ENCODE measurements at regions not wholly inside any gene's neighbourhood (a gene's known extent, or its start where the extent isn't known, plus 50 kb on each side); places are given as distances from the start of the nearest gene placed in this dataset.
"Not testable (repeated sequence)": the region's sequence is repeated elsewhere in the genome, so short reads cannot be mapped to it uniquely, and the experiment has no call there.

DNA sequence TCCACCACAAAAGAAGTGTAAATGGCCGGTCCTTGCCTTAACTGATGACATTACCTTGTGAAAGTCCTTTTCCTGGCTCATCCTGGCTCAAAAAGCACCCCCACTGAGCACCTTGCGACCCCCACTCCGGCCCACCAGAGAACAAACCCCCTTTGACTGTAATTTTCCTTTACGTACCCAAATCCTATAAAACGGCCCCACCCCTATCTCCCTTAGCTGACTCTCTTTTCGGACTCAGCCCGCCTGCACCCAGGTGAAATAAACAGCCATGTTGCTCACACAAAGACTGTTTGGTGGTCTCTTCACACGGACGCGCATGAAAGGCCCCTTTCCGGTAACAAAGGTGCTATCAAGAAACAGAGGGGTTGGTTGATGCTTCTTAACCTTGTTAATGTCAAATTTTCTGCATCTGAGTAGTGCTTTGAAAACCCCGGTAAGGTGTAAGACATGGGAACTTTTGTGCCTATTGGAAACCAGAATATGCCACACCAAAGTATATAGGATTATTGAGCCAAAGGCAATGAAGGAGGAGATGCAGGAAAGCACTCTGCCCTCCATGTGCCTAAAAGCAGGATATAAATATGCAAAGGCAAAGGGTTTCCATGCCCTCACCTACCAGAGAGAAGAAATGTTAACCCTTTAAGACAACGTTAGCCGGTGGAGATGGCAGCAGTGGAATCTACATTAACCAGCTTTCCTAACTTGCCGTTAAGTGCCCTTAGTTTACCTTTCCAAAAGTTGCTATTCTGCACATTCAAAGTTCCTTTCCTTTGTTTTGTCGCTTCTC, 105.4 kb upstream of the LDB2 start:
- not testable (repeated sequence) for H3K36me3 ChIP-seq (ENCODE audit: control insufficient read depth in 3 of 3, insufficient read depth in 3 of 3, low read length in 3 of 3); H3K27me3 ChIP-seq (ENCODE audit: control insufficient read depth in 3 of 3, insufficient read depth in 3 of 3, low read length in 3 of 3); H3K27ac ChIP-seq (ENCODE audit: low read depth, low read length); H3K9me3 ChIP-seq (ENCODE audit: control insufficient read depth in 3 of 3, low read length in 3 of 3); H3K9ac ChIP-seq (ENCODE audit: low read depth in 1 of 3, low read length in 3 of 3); H3K4me1 ChIP-seq (ENCODE audit: control insufficient read depth in 3 of 3, insufficient read depth in 3 of 3, low read length in 3 of 3); H3K4me3 ChIP-seq (ENCODE audit: low read length in 3 of 3)

DNA sequence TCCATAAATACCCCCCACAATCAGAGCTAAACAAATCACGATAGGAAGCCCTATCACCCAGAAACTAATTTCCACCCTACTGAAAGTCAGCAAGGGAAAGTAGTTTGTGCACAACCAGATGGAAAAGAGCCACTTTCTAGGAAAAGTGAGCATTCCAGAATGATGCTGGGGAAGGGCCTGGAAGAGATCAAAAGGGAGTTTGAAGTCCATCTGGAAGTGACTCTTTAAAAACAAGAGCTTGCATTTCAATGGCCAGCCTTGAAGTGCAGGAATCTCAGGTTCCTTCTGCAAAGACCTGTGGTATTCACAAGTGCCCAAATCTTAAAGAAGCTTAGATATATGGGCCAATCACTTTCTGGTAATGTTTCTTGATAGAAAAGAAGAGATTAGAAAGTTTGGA, 97.0 kb upstream of the LDB2 start:
- no peaks in the 10 kb centered on the region for H3K4me1 ChIP-seq (ENCODE audit: control insufficient read depth in 3 of 3, insufficient read depth in 3 of 3, low read length in 3 of 3)

DNA sequence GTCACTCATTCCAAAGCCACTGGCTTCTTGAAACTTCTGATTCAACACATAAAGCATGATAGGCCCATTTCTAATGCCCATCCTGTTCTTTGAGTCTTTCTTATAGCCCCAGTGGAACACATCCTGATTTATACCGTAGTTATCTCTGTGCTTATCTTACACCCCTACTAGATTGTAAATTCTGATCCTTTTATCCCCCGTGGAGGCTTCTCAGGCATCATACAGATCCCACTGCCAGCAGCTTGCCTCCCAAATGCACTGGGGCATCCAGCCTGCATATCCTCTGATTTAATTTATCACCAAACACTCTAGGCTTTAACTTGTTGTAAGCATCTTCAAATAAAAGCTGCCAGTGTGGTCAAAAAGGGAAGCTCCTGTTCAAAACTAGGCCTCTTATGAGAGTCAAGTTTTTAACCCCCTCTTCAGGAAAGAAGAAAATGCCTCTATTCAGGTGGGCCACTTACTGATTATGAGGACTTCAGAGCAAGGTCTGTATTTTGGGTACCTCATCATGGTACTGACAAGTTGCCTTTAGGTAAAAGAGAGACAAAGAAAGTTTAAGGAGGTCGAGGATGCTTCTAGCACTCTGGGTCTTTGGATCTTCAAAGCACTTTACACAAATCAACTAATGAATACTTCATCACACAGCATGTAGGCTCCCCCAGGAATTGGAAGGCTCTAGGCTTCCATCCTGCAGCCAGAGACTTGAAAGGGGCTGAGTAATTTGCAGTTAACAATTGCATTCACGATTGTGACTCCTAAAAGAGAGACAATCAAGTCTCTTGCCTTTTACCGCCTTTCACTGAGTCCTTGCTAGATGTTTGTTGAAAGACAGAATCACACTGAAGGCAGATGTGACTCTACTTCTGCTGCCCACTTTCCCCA, 95.8 kb upstream of the LDB2 start:
- H3K4me1 ChIP-seq (ENCODE audit: control insufficient read depth in 3 of 3, insufficient read depth in 3 of 3, low read length in 3 of 3): no peaks in the 10 kb centered on the region
- H3K27me3 ChIP-seq (ENCODE audit: control insufficient read depth in 3 of 3, insufficient read depth in 3 of 3, low read length in 3 of 3): no peaks in the 10 kb centered on the region
- H3K36me3 ChIP-seq (ENCODE audit: control insufficient read depth in 3 of 3, insufficient read depth in 3 of 3, low read length in 3 of 3): no peaks in the 10 kb centered on the region
- H3K4me3 ChIP-seq (ENCODE audit: low read length in 3 of 3): no peak overlapping the region
- no peaks in the 10 kb centered on the region for H3K9me3 ChIP-seq (ENCODE audit: control insufficient read depth in 3 of 3, low read length in 3 of 3)
- H3K9ac ChIP-seq (ENCODE audit: low read depth in 1 of 3, low read length in 3 of 3): no peak overlapping the region
- no peak overlapping the region for H3K27ac ChIP-seq (ENCODE audit: low read depth, low read length)

More for the DNA sequence above, 97.0 kb upstream of the LDB2 start:
- H3K9ac ChIP-seq (ENCODE audit: low read depth in 1 of 3, low read length in 3 of 3): no peak overlapping the region
- H3K27me3 ChIP-seq (ENCODE audit: control insufficient read depth in 3 of 3, insufficient read depth in 3 of 3, low read length in 3 of 3): no peaks in the 10 kb centered on the region
- H3K36me3 ChIP-seq (ENCODE audit: control insufficient read depth in 3 of 3, insufficient read depth in 3 of 3, low read length in 3 of 3): no peaks in the 10 kb centered on the region
- H3K27ac ChIP-seq (ENCODE audit: low read depth, low read length): no peak overlapping the region
- H3K4me3 ChIP-seq (ENCODE audit: low read length in 3 of 3): no peak overlapping the region
- H3K9me3 ChIP-seq (ENCODE audit: control insufficient read depth in 3 of 3, low read length in 3 of 3): no peaks in the 10 kb centered on the region

DNA sequence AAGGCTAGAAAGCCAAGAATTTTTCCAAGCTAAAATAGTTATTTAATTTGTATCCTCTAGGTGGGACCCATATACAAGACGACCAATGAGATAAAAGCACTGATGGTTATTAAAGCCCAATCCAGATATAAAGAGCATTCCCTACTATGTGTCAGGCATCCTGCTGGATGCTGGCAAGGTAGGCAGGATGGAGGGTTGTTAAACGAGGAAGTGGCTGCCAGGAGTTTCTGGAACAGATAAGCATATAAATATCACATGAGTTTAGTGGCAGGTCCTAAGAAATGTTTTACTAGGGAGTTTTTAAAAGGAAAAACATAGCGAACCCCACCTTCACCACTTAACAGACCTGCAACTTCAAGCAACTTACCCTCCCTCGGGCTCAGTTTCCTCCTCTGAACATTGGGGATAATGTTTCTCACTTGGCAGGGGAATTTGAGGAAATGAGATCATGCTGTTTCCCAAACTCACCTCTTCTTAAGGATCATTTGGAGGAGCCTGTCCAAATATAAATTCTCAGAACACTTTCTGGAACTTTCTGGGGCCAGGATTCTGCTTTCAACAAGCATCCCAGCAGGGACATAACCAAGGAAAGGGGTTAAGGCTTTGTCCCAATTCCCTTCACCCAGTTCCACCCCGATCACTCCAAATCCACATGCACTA, 94.3 kb upstream of the LDB2 start:
- H3K27ac ChIP-seq (ENCODE audit: low read depth, low read length): no peak overlapping the region
- no peaks in the 10 kb centered on the region for H3K4me1 ChIP-seq (ENCODE audit: control insufficient read depth in 3 of 3, insufficient read depth in 3 of 3, low read length in 3 of 3)
- no peak overlapping the region for H3K9ac ChIP-seq (ENCODE audit: low read depth in 1 of 3, low read length in 3 of 3)
- no peaks in the 10 kb centered on the region for H3K36me3 ChIP-seq (ENCODE audit: control insufficient read depth in 3 of 3, insufficient read depth in 3 of 3, low read length in 3 of 3)
- no peaks in the 10 kb centered on the region for H3K27me3 ChIP-seq (ENCODE audit: control insufficient read depth in 3 of 3, insufficient read depth in 3 of 3, low read length in 3 of 3)
- no peaks in the 10 kb centered on the region for H3K9me3 ChIP-seq (ENCODE audit: control insufficient read depth in 3 of 3, low read length in 3 of 3)
- no peak overlapping the region for H3K4me3 ChIP-seq (ENCODE audit: low read length in 3 of 3)

DNA sequence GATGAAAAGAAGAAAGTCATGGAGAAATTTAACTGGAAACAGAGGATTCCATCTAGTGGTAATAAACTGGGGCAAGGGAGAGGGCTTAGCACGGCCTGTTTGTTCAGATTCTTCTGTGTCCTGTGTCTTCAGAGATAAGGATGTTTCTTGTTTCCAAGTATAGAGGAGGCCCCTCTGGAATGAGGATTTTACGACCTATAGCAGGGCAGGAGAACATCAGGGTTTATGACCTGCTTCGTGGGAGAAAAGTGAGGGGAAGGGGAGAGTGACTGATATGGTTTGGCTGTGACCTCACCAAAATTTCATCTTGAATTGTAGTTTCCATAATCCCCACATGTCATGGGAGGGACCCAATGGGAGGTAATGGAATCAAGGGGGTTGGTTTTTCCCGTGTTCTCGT, 93.0 kb upstream of the LDB2 start:
- Histone ChIP-seq H3K27me3 (ENCODE audit: control insufficient read depth in 3 of 3, insufficient read depth in 3 of 3, low read length in 3 of 3) (no peaks in the 10 kb centered on the region), H3K9me3 (ENCODE audit: control insufficient read depth in 3 of 3, low read length in 3 of 3) (no peaks in the 10 kb centered on the region), H3K9ac (ENCODE audit: low read depth in 1 of 3, low read length in 3 of 3) (no peak overlapping the region), H3K36me3 (ENCODE audit: control insufficient read depth in 3 of 3, insufficient read depth in 3 of 3, low read length in 3 of 3) (no peaks in the 10 kb centered on the region), H3K4me1 (ENCODE audit: control insufficient read depth in 3 of 3, insufficient read depth in 3 of 3, low read length in 3 of 3) (no peaks in the 10 kb centered on the region), H3K27ac (ENCODE audit: low read depth, low read length) (no peak overlapping the region), H3K4me3 (ENCODE audit: low read length in 3 of 3) (no peak overlapping the region)

DNA sequence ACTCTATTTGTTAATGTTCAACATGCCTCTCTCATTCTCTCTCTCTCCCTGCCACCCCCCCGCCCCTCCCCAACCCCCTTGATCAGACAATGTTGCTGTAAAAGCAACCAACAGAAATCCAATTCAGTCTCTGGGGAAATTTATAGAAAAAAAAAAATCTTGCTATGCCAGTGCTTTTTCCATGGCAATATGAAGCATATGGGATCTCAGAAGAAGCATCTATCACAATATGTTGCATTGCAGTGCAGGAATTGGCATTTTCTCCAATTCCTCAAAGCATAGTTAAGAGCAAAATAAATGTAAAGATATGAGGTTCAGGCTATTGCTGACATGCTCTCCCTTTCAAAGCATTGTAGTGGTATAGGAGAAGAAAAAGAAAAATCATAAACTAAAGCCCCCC, 90.9 kb upstream of the LDB2 start:
- Histone ChIP-seq H3K4me1 (ENCODE audit: control insufficient read depth in 3 of 3, insufficient read depth in 3 of 3, low read length in 3 of 3) (no peaks in the 10 kb centered on the region), H3K27ac (ENCODE audit: low read depth, low read length) (no peak overlapping the region), H3K9me3 (ENCODE audit: control insufficient read depth in 3 of 3, low read length in 3 of 3) (no peaks in the 10 kb centered on the region), H3K4me3 (ENCODE audit: low read length in 3 of 3) (no peak overlapping the region), H3K36me3 (ENCODE audit: control insufficient read depth in 3 of 3, insufficient read depth in 3 of 3, low read length in 3 of 3) (no peaks in the 10 kb centered on the region), H3K27me3 (ENCODE audit: control insufficient read depth in 3 of 3, insufficient read depth in 3 of 3, low read length in 3 of 3) (no peaks in the 10 kb centered on the region), H3K9ac (ENCODE audit: low read depth in 1 of 3, low read length in 3 of 3) (no peak overlapping the region)

DNA sequence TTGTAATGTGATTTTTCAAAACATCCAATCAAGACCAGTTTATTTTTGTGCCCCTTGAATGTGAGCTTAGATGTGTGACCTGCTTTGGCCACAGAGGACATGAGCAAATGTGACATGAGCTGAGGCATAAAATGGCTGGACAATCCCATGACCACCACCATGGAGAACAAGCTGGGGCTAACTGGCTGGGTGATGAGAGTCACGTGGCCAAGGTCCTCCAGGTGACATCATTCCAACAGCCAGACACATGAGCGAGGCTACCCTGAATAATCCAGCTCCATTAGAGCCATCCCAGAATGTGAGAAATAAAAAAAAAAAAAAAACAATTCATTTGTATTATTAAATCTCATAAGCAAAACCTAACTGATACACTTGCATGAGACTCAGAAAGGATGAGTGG, 90.4 kb upstream of the LDB2 start:
- Histone ChIP-seq H3K36me3 (ENCODE audit: control insufficient read depth in 3 of 3, insufficient read depth in 3 of 3, low read length in 3 of 3) (no peaks in the 10 kb centered on the region), H3K4me3 (ENCODE audit: low read length in 3 of 3) (no peak overlapping the region), H3K27me3 (ENCODE audit: control insufficient read depth in 3 of 3, insufficient read depth in 3 of 3, low read length in 3 of 3) (no peaks in the 10 kb centered on the region), H3K4me1 (ENCODE audit: control insufficient read depth in 3 of 3, insufficient read depth in 3 of 3, low read length in 3 of 3) (no peaks in the 10 kb centered on the region), H3K9ac (ENCODE audit: low read depth in 1 of 3, low read length in 3 of 3) (no peak overlapping the region), H3K9me3 (ENCODE audit: control insufficient read depth in 3 of 3, low read length in 3 of 3) (no peaks in the 10 kb centered on the region), H3K27ac (ENCODE audit: low read depth, low read length) (no peak overlapping the region)

DNA sequence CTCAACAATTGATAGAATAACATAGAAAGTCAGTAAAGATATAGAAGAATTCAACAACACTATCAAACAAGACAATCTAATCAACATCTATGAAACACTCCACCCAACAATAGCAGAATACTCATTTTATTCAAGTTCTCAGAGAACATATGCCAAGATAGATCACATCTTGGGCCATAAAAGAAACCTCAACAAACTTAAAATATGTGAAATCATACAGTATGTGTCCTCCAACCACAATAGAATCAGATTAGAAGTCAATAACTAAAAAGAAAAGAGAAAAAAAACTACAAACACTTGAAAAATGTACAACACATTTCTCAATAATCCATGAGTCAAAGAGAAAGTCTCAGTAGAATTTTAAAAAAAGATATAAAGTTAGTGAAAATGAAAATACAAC, 78.6 kb upstream of the LDB2 start:
- Histone ChIP-seq H3K27ac (ENCODE audit: low read depth, low read length) (no peak overlapping the region), H3K4me1 (ENCODE audit: control insufficient read depth in 3 of 3, insufficient read depth in 3 of 3, low read length in 3 of 3) (no peaks in the 10 kb centered on the region), H3K27me3 (ENCODE audit: control insufficient read depth in 3 of 3, insufficient read depth in 3 of 3, low read length in 3 of 3) (no peaks in the 10 kb centered on the region), H3K9me3 (ENCODE audit: control insufficient read depth in 3 of 3, low read length in 3 of 3) (no peaks in the 10 kb centered on the region), H3K36me3 (ENCODE audit: control insufficient read depth in 3 of 3, insufficient read depth in 3 of 3, low read length in 3 of 3) (no peaks in the 10 kb centered on the region), H3K4me3 (ENCODE audit: low read length in 3 of 3) (no peak overlapping the region), H3K9ac (ENCODE audit: low read depth in 1 of 3, low read length in 3 of 3) (no peak overlapping the region)

DNA sequence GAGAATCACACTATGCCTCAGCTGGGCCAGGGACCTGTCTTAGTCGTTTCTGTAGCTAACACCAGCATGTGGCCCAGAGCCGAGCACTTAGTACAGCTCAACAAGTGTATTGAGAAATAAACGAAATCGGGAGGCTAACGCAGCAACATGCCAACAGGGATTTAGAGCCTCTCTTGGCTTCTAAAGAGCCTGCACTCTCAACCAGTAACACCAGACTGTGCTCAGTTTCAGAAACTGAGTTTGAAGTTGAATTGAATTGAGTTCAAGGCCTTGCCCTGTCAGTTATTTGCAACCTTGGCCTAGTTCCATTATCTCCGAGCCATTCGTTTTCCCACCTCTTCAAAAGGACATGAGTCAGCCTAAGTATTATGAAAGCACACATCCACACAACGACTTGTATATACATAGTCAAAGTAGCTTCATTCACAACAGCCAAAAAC, 71.3 kb upstream of the LDB2 start:
- Histone ChIP-seq H3K4me3 (ENCODE audit: low read length in 3 of 3) (no peak overlapping the region), H3K36me3 (ENCODE audit: control insufficient read depth in 3 of 3, insufficient read depth in 3 of 3, low read length in 3 of 3) (no peaks in the 10 kb centered on the region), H3K9ac (ENCODE audit: low read depth in 1 of 3, low read length in 3 of 3) (no peak overlapping the region), H3K27me3 (ENCODE audit: control insufficient read depth in 3 of 3, insufficient read depth in 3 of 3, low read length in 3 of 3) (no peaks in the 10 kb centered on the region), H3K4me1 (ENCODE audit: control insufficient read depth in 3 of 3, insufficient read depth in 3 of 3, low read length in 3 of 3) (peaks cover 0 to 2% (median 0%) of the 10 kb centered on the region in 3 donors), H3K9me3 (ENCODE audit: control insufficient read depth in 3 of 3, low read length in 3 of 3) (peaks cover 0 to 2% (median 0%) of the 10 kb centered on the region in 3 donors), H3K27ac (ENCODE audit: low read depth, low read length) (no peak overlapping the region)

DNA sequence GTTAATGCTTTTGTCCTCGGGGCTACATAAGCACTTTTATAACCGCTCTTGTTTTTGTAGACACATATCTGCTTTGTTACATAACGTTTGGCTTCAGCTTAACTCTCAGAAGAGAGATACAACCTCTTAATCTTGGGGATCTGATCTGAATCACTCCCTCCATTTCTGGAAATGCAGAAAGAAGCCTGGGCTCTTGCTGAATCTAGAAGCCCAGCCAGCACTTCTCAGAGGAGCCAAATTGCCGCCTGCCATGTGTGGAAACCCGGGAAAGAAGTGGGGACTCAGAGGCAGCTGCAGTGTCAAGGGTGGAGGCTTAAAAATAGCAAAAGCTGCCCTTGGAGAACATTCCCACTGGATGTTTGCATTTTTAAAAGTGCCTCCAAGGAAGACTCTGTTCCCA, 69.3 kb upstream of the LDB2 start:
- peaks cover 0 to 2% (median 0%) of the 10 kb centered on the region in 3 donors for H3K4me1 ChIP-seq (ENCODE audit: control insufficient read depth in 3 of 3, insufficient read depth in 3 of 3, low read length in 3 of 3)

More for the DNA sequence above, 69.3 kb upstream of the LDB2 start:
- Histone ChIP-seq H3K4me3 (ENCODE audit: low read length in 3 of 3) (no peak overlapping the region), H3K27me3 (ENCODE audit: control insufficient read depth in 3 of 3, insufficient read depth in 3 of 3, low read length in 3 of 3) (no peaks in the 10 kb centered on the region), H3K27ac (ENCODE audit: low read depth, low read length) (no peak overlapping the region), H3K9me3 (ENCODE audit: control insufficient read depth in 3 of 3, low read length in 3 of 3) (peaks cover 0 to 2% (median 0%) of the 10 kb centered on the region in 3 donors), H3K36me3 (ENCODE audit: control insufficient read depth in 3 of 3, insufficient read depth in 3 of 3, low read length in 3 of 3) (no peaks in the 10 kb centered on the region), H3K9ac (ENCODE audit: low read depth in 1 of 3, low read length in 3 of 3) (no peak overlapping the region)
